Neutrophil (primary cell): ENCODE measurements at regions not wholly inside any gene's neighbourhood (a gene's known extent, or its start where the extent isn't known, plus 50 kb on each side); places are given as distances from the start of the nearest gene placed in this dataset.

Source experiments
- H3K27ac ChIP-seq: fragments of 200-600 bp; sonication (generic); 2 replicates; pipeline ENCODE4 v1.5.1; 2016; ENCODE audit warnings: mild to moderate bottlenecking, moderate library complexity
- H3K27me3 ChIP-seq: fragments of 200-600 bp; sonication (generic); 2 replicates; pipeline ENCODE4 v1.6.0; 2016; ENCODE audit warnings: mild to moderate bottlenecking
- H3K36me3 ChIP-seq: fragments of 200-600 bp; sonication (generic); 2 replicates; pipeline ENCODE4 v1.5.1; 2017
- H3K4me1 ChIP-seq, 2 experiments: fragments of 200-600 bp in 1 of 2; sonication (generic) in 1 of 2; 1 replicate in 1 of 2; 2 replicates in 1 of 2; pipeline versions ENCODE4 v1.5.1 to v1.6.1; 2013 to 2016; ENCODE audit warnings: low read depth in 1 of 2, low read length in 1 of 2, mild to moderate bottlenecking in 1 of 2, moderate library complexity in 1 of 2; ENCODE audit not compliant: control insufficient read depth in 1 of 2, insufficient read depth in 1 of 2
- H3K4me3 ChIP-seq, 2 experiments: fragments of 200-600 bp in 1 of 2; sonication (generic) in 1 of 2; 1 replicate in 1 of 2; 2 replicates in 1 of 2; pipeline ENCODE4 v1.5.1; 2013 to 2016; ENCODE audit warnings: low read depth in 1 of 2, low read length in 1 of 2, mild to moderate bottlenecking in 1 of 2, moderate library complexity in 1 of 2
- H3K9me3 ChIP-seq: fragments of 200-600 bp; sonication (generic); 2 replicates; pipeline ENCODE4 v1.5.1; 2016
- TF ChIP-seq, protein P1 (sequence below): fragments of 200-600 bp; sonication (generic); IDR thresholded peaks from 2 replicates; pipeline ENCODE4 v1.5.1; 2016; ENCODE audit warnings: antibody characterized with exemption

DNA sequence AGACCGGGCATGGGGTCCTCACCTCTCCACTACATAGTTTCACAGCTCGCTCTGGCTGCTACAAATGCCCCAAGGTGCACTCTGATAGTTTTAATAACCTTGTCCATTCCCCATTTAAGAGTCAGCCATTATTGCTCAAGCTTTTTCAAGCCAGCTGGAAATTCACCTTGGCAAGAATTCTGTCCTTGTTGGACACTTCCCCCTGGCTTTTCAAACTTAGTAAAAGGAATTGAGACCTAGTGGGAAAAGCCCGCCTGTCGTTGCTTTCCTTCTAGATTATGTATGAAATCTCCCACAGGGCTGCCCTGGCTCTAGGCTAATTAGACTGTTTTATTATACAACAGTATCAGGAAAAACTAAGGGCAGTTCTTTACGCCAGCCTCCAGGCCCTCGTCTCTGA, 293.7 kb upstream of the GADL1 start:
- Histone ChIP-seq H3K27ac (no peak overlapping the region), H3K4me3 (no peak overlapping the region), H3K36me3 (no peaks in the 10 kb centered on the region), H3K9me3 (no peaks in the 10 kb centered on the region), H3K27me3 (no peaks in the 10 kb centered on the region), H3K4me1 (no peaks in the 10 kb centered on the region)
- TF ChIP-seq, protein P1, sequence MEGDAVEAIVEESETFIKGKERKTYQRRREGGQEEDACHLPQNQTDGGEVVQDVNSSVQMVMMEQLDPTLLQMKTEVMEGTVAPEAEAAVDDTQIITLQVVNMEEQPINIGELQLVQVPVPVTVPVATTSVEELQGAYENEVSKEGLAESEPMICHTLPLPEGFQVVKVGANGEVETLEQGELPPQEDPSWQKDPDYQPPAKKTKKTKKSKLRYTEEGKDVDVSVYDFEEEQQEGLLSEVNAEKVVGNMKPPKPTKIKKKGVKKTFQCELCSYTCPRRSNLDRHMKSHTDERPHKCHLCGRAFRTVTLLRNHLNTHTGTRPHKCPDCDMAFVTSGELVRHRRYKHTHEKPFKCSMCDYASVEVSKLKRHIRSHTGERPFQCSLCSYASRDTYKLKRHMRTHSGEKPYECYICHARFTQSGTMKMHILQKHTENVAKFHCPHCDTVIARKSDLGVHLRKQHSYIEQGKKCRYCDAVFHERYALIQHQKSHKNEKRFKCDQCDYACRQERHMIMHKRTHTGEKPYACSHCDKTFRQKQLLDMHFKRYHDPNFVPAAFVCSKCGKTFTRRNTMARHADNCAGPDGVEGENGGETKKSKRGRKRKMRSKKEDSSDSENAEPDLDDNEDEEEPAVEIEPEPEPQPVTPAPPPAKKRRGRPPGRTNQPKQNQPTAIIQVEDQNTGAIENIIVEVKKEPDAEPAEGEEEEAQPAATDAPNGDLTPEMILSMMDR: no peak

- TF ChIP-seq, protein P1: no peak
- H3K36me3 ChIP-seq: no peaks in the 10 kb centered on the region
- H3K27me3 ChIP-seq: no peaks in the 10 kb centered on the region
- no peak overlapping the region for H3K4me3 ChIP-seq
- H3K27ac ChIP-seq: no peak overlapping the region
- H3K9me3 ChIP-seq: no peaks in the 10 kb centered on the region
- H3K4me1 ChIP-seq: no peaks in the 10 kb centered on the region
Measured at GRCh38 chr3:31189330-31189729, 294.9 kb upstream of the GADL1 start.

DNA sequence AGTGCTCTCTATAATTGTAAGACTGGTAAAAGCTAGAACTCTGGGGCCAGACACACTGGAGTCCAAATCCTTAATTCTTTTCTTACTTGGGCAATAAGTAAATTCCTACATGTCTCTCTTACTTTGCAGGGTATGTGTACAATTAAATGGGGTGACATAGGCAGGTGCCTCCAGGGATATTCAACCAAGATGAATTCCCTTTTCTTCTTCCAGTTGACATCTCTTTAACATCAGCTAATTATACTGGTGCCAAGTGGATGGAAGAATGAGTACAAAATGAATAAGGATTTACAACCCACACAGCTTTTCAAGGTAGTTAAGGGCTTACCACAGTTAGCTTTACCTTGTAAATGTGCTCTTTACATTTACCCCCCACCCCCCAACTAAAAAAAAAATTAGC, 295.5 kb upstream of the GADL1 start:
- TF ChIP-seq, protein P1: no peak
- Histone ChIP-seq H3K4me1 (no peaks in the 10 kb centered on the region), H3K9me3 (no peaks in the 10 kb centered on the region), H3K27ac (no peak overlapping the region), H3K4me3 (no peak overlapping the region), H3K36me3 (no peaks in the 10 kb centered on the region), H3K27me3 (no peaks in the 10 kb centered on the region)

- Histone ChIP-seq H3K9me3 (no peaks in the 10 kb centered on the region), H3K27ac (no peak overlapping the region), H3K36me3 (no peaks in the 10 kb centered on the region), H3K27me3 (no peaks in the 10 kb centered on the region), H3K4me1 (no peaks in the 10 kb centered on the region), H3K4me3 (no peak overlapping the region)
- TF ChIP-seq, protein P1: no peak
Measured at GRCh38 chr3:31191354-31191753, 296.9 kb upstream of the GADL1 start.

GRCh38 chr3:31193429-31193828, 299.0 kb upstream of the GADL1 start:
- no peak overlapping the region for H3K4me3 ChIP-seq
- no peak overlapping the region for H3K27ac ChIP-seq
- TF ChIP-seq, protein P1: no peak
- no peaks in the 10 kb centered on the region for H3K27me3 ChIP-seq
- no peaks in the 10 kb centered on the region for H3K36me3 ChIP-seq
- H3K9me3 ChIP-seq: no peaks in the 10 kb centered on the region
- H3K4me1 ChIP-seq: no peaks in the 10 kb centered on the region

GRCh38 chr3:31193871-31194270, 299.4 kb upstream of the GADL1 start:
- no peak overlapping the region for H3K27ac ChIP-seq

More at GRCh38 chr3:31193871-31194270, 299.4 kb upstream of the GADL1 start:
- TF ChIP-seq, protein P1: no peak
- Histone ChIP-seq H3K36me3 (no peaks in the 10 kb centered on the region), H3K4me3 (no peak overlapping the region), H3K27me3 (no peaks in the 10 kb centered on the region), H3K9me3 (no peaks in the 10 kb centered on the region), H3K4me1 (no peaks in the 10 kb centered on the region)
